ENCODE measurements at regions not wholly inside any gene's neighbourhood (a gene's known extent, or its start where the extent isn't known, plus 50 kb on each side); places are given as distances from the start of the nearest gene placed in this dataset.

GRCh38 chr3:110753516-110753915 is 318.1 kb upstream of the NECTIN3 start:
- DNase-seq (ENCODE audit: low spot score): no peak

- no peak for DNase-seq (ENCODE audit: low spot score)
These were observed 317.3 kb upstream of the NECTIN3 start for GRCh38 chr3:110754212-110754916.

GRCh38 chr3:110755345-110755744 is 316.3 kb upstream of the NECTIN3 start:
- no peak for DNase-seq (ENCODE audit: low spot score)

- DNase-seq (ENCODE audit: low spot score): no peak
These were observed 314.9 kb upstream of the NECTIN3 start for GRCh38 chr3:110756705-110757104.

- DNase-seq (ENCODE audit: low spot score): no peak
These were observed 313.4 kb upstream of the NECTIN3 start for GRCh38 chr3:110758208-110758607.

- DNase-seq (ENCODE audit: low spot score): no peak
These were observed 304.5 kb upstream of the NECTIN3 start for GRCh38 chr3:110767156-110767555.

GRCh38 chr3:110767838-110768237 is 303.8 kb upstream of the NECTIN3 start:
- no peak for DNase-seq (ENCODE audit: low spot score)

GRCh38 chr3:110773413-110773954 is 298.1 kb upstream of the NECTIN3 start:
- no peak for DNase-seq (ENCODE audit: low spot score)

- DNase-seq (ENCODE audit: low spot score): no peak
These were observed 296.9 kb upstream of the NECTIN3 start for GRCh38 chr3:110774496-110775265.

- DNase-seq (ENCODE audit: low spot score): no peak
These were observed 292.0 kb upstream of the NECTIN3 start for GRCh38 chr3:110779581-110779980.

GRCh38 chr3:110783541-110783940 is 288.1 kb upstream of the NECTIN3 start:
- no peak for DNase-seq (ENCODE audit: low spot score)

- no peak for DNase-seq (ENCODE audit: low spot score)
These were observed 282.8 kb upstream of the NECTIN3 start for GRCh38 chr3:110788794-110789193.

- no peak for DNase-seq (ENCODE audit: low spot score)
These were observed 282.3 kb upstream of the NECTIN3 start for GRCh38 chr3:110789315-110789714.

GRCh38 chr3:110790631-110791030 is 281.0 kb upstream of the NECTIN3 start:
- no peak for DNase-seq (ENCODE audit: low spot score)

- no peak for DNase-seq (ENCODE audit: low spot score)
These were observed 279.5 kb upstream of the NECTIN3 start for GRCh38 chr3:110791995-110792686.

- no peak for DNase-seq (ENCODE audit: low spot score)
These were observed 278.0 kb upstream of the NECTIN3 start for GRCh38 chr3:110793611-110794010.

GRCh38 chr3:110795163-110795562 is 276.5 kb upstream of the NECTIN3 start:
- no peak for DNase-seq (ENCODE audit: low spot score)

GRCh38 chr3:110799271-110799670 is 272.3 kb upstream of the NECTIN3 start:
- no peak for DNase-seq (ENCODE audit: low spot score)

GRCh38 chr3:110804856-110805255 is 266.8 kb upstream of the NECTIN3 start:
- DNase-seq (ENCODE audit: low spot score): no peak

GRCh38 chr3:110806924-110807323 is 264.7 kb upstream of the NECTIN3 start:
- no peak for DNase-seq (ENCODE audit: low spot score)

GRCh38 chr3:110808630-110809029 is 263.0 kb upstream of the NECTIN3 start:
- DNase-seq (ENCODE audit: low spot score): no peak

- peak; percentile 79 for DNase-seq (ENCODE audit: low spot score)
These were observed 261.3 kb upstream of the NECTIN3 start for GRCh38 chr3:110810356-110810755.

GRCh38 chr3:110811050-110811449 is 260.6 kb upstream of the NECTIN3 start:
- DNase-seq (ENCODE audit: low spot score): peak; percentile 92
